Non-pigmented ciliary epithelial cell (primary cell): ENCODE measurements at regions not wholly inside any gene's neighbourhood (a gene's known extent, or its start where the extent isn't known, plus 50 kb on each side); places are given as distances from the start of the nearest gene placed in this dataset.

Experiments used
- DNase-seq: peaks from one replicate; pipeline ENCODE4 v3.0.0-alpha.2; 2010; ENCODE audit warnings: low read depth

- DNase-seq = no peak
Measured at GRCh38 chr20:43306837-43307236, 117.1 kb upstream of the PTPRT start.

GRCh38 chr20:43305749-43306148 lies 116.0 kb upstream of the PTPRT start:
- no peak for DNase-seq

GRCh38 chr20:43304598-43304997 lies 114.9 kb upstream of the PTPRT start:
- no peak for DNase-seq

GRCh38 chr20:43302936-43303335 lies 113.2 kb upstream of the PTPRT start:
- no peak for DNase-seq

- DNase-seq = no peak
Measured at GRCh38 chr20:43300901-43301300, 111.2 kb upstream of the PTPRT start.

- no peak for DNase-seq
Measured at GRCh38 chr20:43295781-43296180, 106.1 kb upstream of the PTPRT start.

GRCh38 chr20:43295263-43295662 lies 105.6 kb upstream of the PTPRT start:
- no peak for DNase-seq

GRCh38 chr20:43294031-43294430 lies 104.3 kb upstream of the PTPRT start:
- DNase-seq = no peak

GRCh38 chr20:43293068-43293786 lies 103.5 kb upstream of the PTPRT start:
- no peak for DNase-seq

- no peak for DNase-seq
Measured at GRCh38 chr20:43292222-43292621, 102.5 kb upstream of the PTPRT start.

GRCh38 chr20:43287637-43288036 lies 97.9 kb upstream of the PTPRT start:
- DNase-seq = no peak

GRCh38 chr20:43285170-43285569 lies 95.5 kb upstream of the PTPRT start:
- DNase-seq = no peak

GRCh38 chr20:43284486-43284885 lies 94.8 kb upstream of the PTPRT start:
- no peak for DNase-seq

GRCh38 chr20:43283126-43283525 lies 93.4 kb upstream of the PTPRT start:
- DNase-seq = no peak

GRCh38 chr20:43271980-43272379 lies 82.3 kb upstream of the PTPRT start:
- no peak for DNase-seq

GRCh38 chr20:43265449-43265848 lies 75.7 kb upstream of the PTPRT start:
- no peak for DNase-seq

- no peak for DNase-seq
Measured at GRCh38 chr20:43263226-43263625, 73.5 kb upstream of the PTPRT start.

- DNase-seq = no peak
Measured at GRCh38 chr20:43262341-43262740, 72.6 kb upstream of the PTPRT start.

GRCh38 chr20:43255877-43256276 lies 66.2 kb upstream of the PTPRT start:
- DNase-seq = no peak

GRCh38 chr20:43252761-43253160 lies 63.1 kb upstream of the PTPRT start:
- DNase-seq = no peak

- DNase-seq = no peak
Measured at GRCh38 chr20:43248341-43248740, 58.6 kb upstream of the PTPRT start.

GRCh38 chr20:43247361-43247760 lies 57.7 kb upstream of the PTPRT start:
- no peak for DNase-seq

- no peak for DNase-seq
Measured at GRCh38 chr20:43244647-43245046, 54.9 kb upstream of the PTPRT start.

- DNase-seq = no peak
Measured at GRCh38 chr20:43243672-43244269, 54.1 kb upstream of the PTPRT start.
